Mesenchymal stem cell (in vitro differentiated cells and primary cell): ENCODE measurements at regions not wholly inside any gene's neighbourhood (a gene's known extent, or its start where the extent isn't known, plus 50 kb on each side); places are given as distances from the start of the nearest gene placed in this dataset.
A peak's percentile ranks its signal among the peaks of the same experiment; 100 is the strongest.

ENCODE experiments used
- DNase-seq: peaks from one replicate; pipeline ENCODE4 v3.0.0-alpha.2; 2013
- H2AFZ ChIP-seq: one replicate; pipeline ENCODE4 v1.6.1; 2013; ENCODE audit warnings: low read depth, mild to moderate bottlenecking, control low read depth, inconsistent platforms, low read length, moderate library complexity
- H2AK5ac ChIP-seq: 2 replicates; pipeline ENCODE4 v1.6.1; 2013; ENCODE audit warnings: low read length, moderate library complexity, mild to moderate bottlenecking, inconsistent platforms; ENCODE audit not compliant: severe bottlenecking
- H2BK120ac ChIP-seq: one replicate; pipeline ENCODE4 v1.6.1; 2013; ENCODE audit warnings: low read depth, mild to moderate bottlenecking, inconsistent platforms, low read length, moderate library complexity
- H2BK12ac ChIP-seq, 2 experiments: one replicate each; pipeline ENCODE4 v1.6.1; 2013; ENCODE audit warnings: inconsistent platforms in 2 of 2, low read length in 2 of 2, mild to moderate bottlenecking in 2 of 2, moderate library complexity in 2 of 2, control low read depth in 1 of 2
- H2BK15ac ChIP-seq: one replicate; pipeline ENCODE4 v1.6.1; 2013; ENCODE audit warnings: mild to moderate bottlenecking, low read depth, inconsistent platforms; ENCODE audit not compliant: poor library complexity, severe bottlenecking
- H2BK5ac ChIP-seq: 2 replicates; pipeline ENCODE4 v1.6.1; 2013; ENCODE audit warnings: low read depth, mild to moderate bottlenecking, low read length, control low read depth, inconsistent platforms; ENCODE audit not compliant: poor library complexity, severe bottlenecking
- H3K14ac ChIP-seq, 2 experiments: one replicate each; pipeline ENCODE4 v1.6.1; 2013; ENCODE audit warnings: inconsistent platforms in 2 of 2, low read length in 2 of 2, control low read depth in 1 of 2, mild to moderate bottlenecking in 1 of 2, moderate library complexity in 1 of 2
- H3K18ac ChIP-seq, 2 experiments: one replicate each; pipeline ENCODE4 v1.6.1; 2013; ENCODE audit warnings: inconsistent platforms in 2 of 2, low read length in 2 of 2, control low read depth in 1 of 2, low read depth in 1 of 2, mild to moderate bottlenecking in 1 of 2
- H3K23ac ChIP-seq, 2 experiments: one replicate each; pipeline ENCODE4 v1.6.1; 2013; ENCODE audit warnings: inconsistent platforms in 2 of 2, low read length in 2 of 2, mild to moderate bottlenecking in 2 of 2, moderate library complexity in 2 of 2, control low read depth in 1 of 2
- H3K27ac ChIP-seq: 2 replicates; pipeline ENCODE4 v1.5.1; 2013; ENCODE audit warnings: mild to moderate bottlenecking, moderate library complexity, low read length, control low read depth, inconsistent platforms; ENCODE audit not compliant: poor library complexity, severe bottlenecking
- H3K27me3 ChIP-seq, 2 experiments: 2 replicates each; pipeline versions ENCODE4 v1.6.1 to v1.7.0; 2013; ENCODE audit warnings: low read length in 2 of 2, mild to moderate bottlenecking in 2 of 2, moderate library complexity in 2 of 2, control low read depth in 1 of 2, inconsistent platforms in 1 of 2; ENCODE audit not compliant: control insufficient read depth in 1 of 2, insufficient read depth in 1 of 2
- H3K36me3 ChIP-seq, 2 experiments: 2 replicates each; pipeline versions ENCODE4 v1.6.1 to v1.7.0; 2013; ENCODE audit warnings: low read length in 2 of 2, control low read depth in 1 of 2, inconsistent platforms in 1 of 2, low read depth in 1 of 2, mild to moderate bottlenecking in 1 of 2; ENCODE audit not compliant: insufficient read depth in 2 of 2, control insufficient read depth in 1 of 2
- H3K4ac ChIP-seq, 2 experiments: one replicate each; pipeline ENCODE4 v1.6.1; 2013; ENCODE audit warnings: inconsistent platforms in 2 of 2, low read length in 2 of 2, mild to moderate bottlenecking in 2 of 2, moderate library complexity in 2 of 2, control low read depth in 1 of 2, low read depth in 1 of 2
- H3K4me1 ChIP-seq: 2 replicates; pipeline ENCODE4 v1.6.1; 2013; ENCODE audit warnings: low read depth, low read length, control low read depth; ENCODE audit not compliant: control insufficient read depth, insufficient read depth
- H3K4me2 ChIP-seq: 2 replicates; pipeline ENCODE4 v1.6.1; 2013; ENCODE audit warnings: low read length, mild to moderate bottlenecking, inconsistent platforms; ENCODE audit not compliant: poor library complexity, severe bottlenecking
- H3K4me3 ChIP-seq, 2 experiments: 2 replicates each; pipeline versions ENCODE4 v1.5.1 to v1.7.0; 2013; ENCODE audit warnings: low read length in 2 of 2, mild to moderate bottlenecking in 2 of 2, control low read depth in 1 of 2, low read depth in 1 of 2; ENCODE audit not compliant: insufficient read depth in 1 of 2
- H3K79me1 ChIP-seq: replicated peaks from 2 replicates; pipeline ENCODE4 v1.6.1; 2013; ENCODE audit warnings: mild to moderate bottlenecking, control low read depth, low read length, inconsistent platforms; ENCODE audit not compliant: poor library complexity, severe bottlenecking
- H3K9ac ChIP-seq: 2 replicates; pipeline ENCODE4 v1.7.0; 2013; ENCODE audit warnings: mild to moderate bottlenecking, low read length, moderate library complexity
- H3K9me3 ChIP-seq: 2 replicates; pipeline ENCODE4 v1.7.0; 2013; ENCODE audit warnings: mild to moderate bottlenecking, low read length; ENCODE audit not compliant: control insufficient read depth
- H4K8ac ChIP-seq: one replicate; pipeline ENCODE4 v1.6.1; 2013; ENCODE audit warnings: inconsistent platforms, mild to moderate bottlenecking, low read length, moderate library complexity
- H4K91ac ChIP-seq: one replicate; pipeline ENCODE4 v1.6.1; 2013; ENCODE audit warnings: mild to moderate bottlenecking, low read length, inconsistent platforms
- WGBS: methylation state at CpG from one replicate; pipeline ENCODE4 v1.1.7; 2013; ENCODE audit warnings: mixed read lengths; 5-methylcytosine and 5-hydroxymethylcytosine counted together

DNA sequence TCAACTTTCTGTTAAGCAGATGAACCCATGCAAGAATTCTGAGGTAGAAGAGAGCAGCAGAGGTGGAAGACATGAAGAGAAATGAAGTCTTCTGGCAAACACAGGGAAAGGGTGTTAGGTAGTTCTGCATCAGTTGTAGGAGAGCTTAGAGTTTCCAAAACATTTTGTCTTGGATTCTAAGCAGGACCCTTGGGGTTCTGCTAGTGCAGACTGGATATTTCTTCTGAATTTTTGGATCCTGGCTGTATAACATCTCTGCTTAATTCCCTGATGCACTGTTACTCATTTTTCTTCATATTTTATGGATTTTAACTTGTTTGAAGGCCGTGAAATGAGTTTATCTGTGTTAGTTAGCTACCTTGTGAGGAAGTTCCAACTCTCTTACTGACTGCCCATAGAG, 208.7 kb upstream of the SLC35G4 start:
- no CpG with 5 or more reads among the region's 1 CpG for WGBS
- no peaks in the 10 kb centered on the region for H3K79me1 ChIP-seq
- H3K4me2 ChIP-seq: no peak overlapping the region
- H3K27ac ChIP-seq: no peak overlapping the region
- H3K9me3 ChIP-seq: no peaks in the 10 kb centered on the region
- H3K4ac ChIP-seq: no peak overlapping the region
- H4K91ac ChIP-seq: no peak overlapping the region
- H3K27me3 ChIP-seq: no peaks in the 10 kb centered on the region
- no peak overlapping the region for H3K18ac ChIP-seq
- H2BK15ac ChIP-seq: no peak overlapping the region
- H3K4me1 ChIP-seq: no peaks in the 10 kb centered on the region
- no peak for DNase-seq
- no peak overlapping the region for H2AFZ ChIP-seq
- H3K9ac ChIP-seq: no peak overlapping the region
- H2BK120ac ChIP-seq: no peak overlapping the region
- no peak overlapping the region for H2BK5ac ChIP-seq
- H3K4me3 ChIP-seq: no peak overlapping the region
- no peak overlapping the region for H2BK12ac ChIP-seq
- H4K8ac ChIP-seq: no peak overlapping the region
- no peak overlapping the region for H3K14ac ChIP-seq
- no peak overlapping the region for H2AK5ac ChIP-seq
- H3K36me3 ChIP-seq: no peaks in the 10 kb centered on the region
- no peak overlapping the region for H3K23ac ChIP-seq

GRCh38 chr18:11398625-11399024, 210.8 kb upstream of the SLC35G4 start:
- Histone ChIP-seq H2BK12ac (no peak overlapping the region), H2AFZ (no peak overlapping the region), H2BK120ac (no peak overlapping the region), H2AK5ac (no peak overlapping the region), H3K4me3 (no peak overlapping the region), H3K4ac (no peak overlapping the region), H3K18ac (no peak overlapping the region), H3K79me1 (no peaks in the 10 kb centered on the region), H3K9me3 (no peaks in the 10 kb centered on the region), H3K27ac (no peak overlapping the region), H3K23ac (no peak overlapping the region), H4K8ac (no peak overlapping the region), H2BK15ac (no peak overlapping the region), H2BK5ac (no peak overlapping the region), H3K9ac (no peak overlapping the region), H3K4me2 (no peak overlapping the region), H3K14ac (no peak overlapping the region), H3K27me3 (no peaks in the 10 kb centered on the region), H4K91ac (no peak overlapping the region), H3K4me1 (no peaks in the 10 kb centered on the region), H3K36me3 (no peaks in the 10 kb centered on the region)
- DNase-seq: peak; percentile 9
- 84% methylated on average over 3 of the region's 3 CpGs for WGBS

- no peak overlapping the region for H2BK5ac ChIP-seq
- no peak overlapping the region for H3K23ac ChIP-seq
- H2BK120ac ChIP-seq: no peak overlapping the region
- no peaks in the 10 kb centered on the region for H3K9me3 ChIP-seq
- peak overlapping the region; percentile 39 for H2AFZ ChIP-seq
- H3K27ac ChIP-seq: no peak overlapping the region
- no peak overlapping the region for H3K14ac ChIP-seq
- peak overlapping the region; percentile 24 for H3K9ac ChIP-seq
- H4K8ac ChIP-seq: no peak overlapping the region
- H4K91ac ChIP-seq: no peak overlapping the region
- no peak overlapping the region for H2BK15ac ChIP-seq
- H3K4me3 ChIP-seq: no peak overlapping the region
- no peaks in the 10 kb centered on the region for H3K4me1 ChIP-seq
- no peak overlapping the region for H3K4ac ChIP-seq
- H3K4me2 ChIP-seq: no peak overlapping the region
- no peak overlapping the region for H2BK12ac ChIP-seq
- 72% methylated on average over 5 of the region's 9 CpGs for WGBS
- H3K27me3 ChIP-seq: no peaks in the 10 kb centered on the region
- H2AK5ac ChIP-seq: no peak overlapping the region
- H3K79me1 ChIP-seq: no peaks in the 10 kb centered on the region
- H3K36me3 ChIP-seq: no peaks in the 10 kb centered on the region
- H3K18ac ChIP-seq: no peak overlapping the region
- no peak for DNase-seq
Observed at GRCh38 chr18:11392980-11393885, 216.2 kb upstream of the SLC35G4 start.

DNA sequence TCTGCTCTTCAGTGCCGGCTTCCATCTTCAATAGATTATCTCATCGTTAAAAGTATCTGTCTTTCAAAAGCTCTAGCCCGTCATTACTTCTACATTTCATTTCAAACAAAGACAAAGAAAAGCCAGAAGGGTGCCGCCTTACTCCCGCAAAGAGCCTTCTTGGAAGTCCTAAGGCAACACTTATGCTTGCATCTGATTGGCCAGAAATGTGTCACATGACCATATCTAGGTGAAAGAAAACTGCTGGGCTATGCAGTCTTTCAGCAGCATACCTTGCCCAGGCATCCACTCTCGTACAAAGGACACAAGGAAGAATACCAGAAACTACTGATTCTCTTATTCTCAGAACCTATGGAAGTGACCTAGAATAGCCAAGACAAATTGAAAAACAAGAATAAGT, 217.1 kb upstream of the SLC35G4 start:
- no peak overlapping the region for H2BK120ac ChIP-seq
- 91% methylated on average over 6 of the region's 6 CpGs for WGBS
- H3K4me1 ChIP-seq: no peaks in the 10 kb centered on the region
- no peaks in the 10 kb centered on the region for H3K9me3 ChIP-seq
- no peak overlapping the region for H3K4me2 ChIP-seq
- H3K27me3 ChIP-seq: no peaks in the 10 kb centered on the region
- no peak overlapping the region for H3K23ac ChIP-seq
- no peaks in the 10 kb centered on the region for H3K36me3 ChIP-seq
- no peak overlapping the region for H2BK15ac ChIP-seq
- H3K14ac ChIP-seq: no peak overlapping the region
- no peak overlapping the region for H3K18ac ChIP-seq
- no peak overlapping the region for H2AK5ac ChIP-seq
- H2BK5ac ChIP-seq: no peak overlapping the region
- no peak overlapping the region for H3K4ac ChIP-seq
- no peak overlapping the region for H3K27ac ChIP-seq
- no peak overlapping the region for H4K91ac ChIP-seq
- no peak overlapping the region for H2BK12ac ChIP-seq
- no peak for DNase-seq
- no peaks in the 10 kb centered on the region for H3K79me1 ChIP-seq
- H2AFZ ChIP-seq: no peak overlapping the region
- no peak overlapping the region for H3K9ac ChIP-seq
- H4K8ac ChIP-seq: no peak overlapping the region
- H3K4me3 ChIP-seq: no peak overlapping the region
